Sigmoid colon (tissue), 3 donors: ENCODE measurements at regions not wholly inside any gene's neighbourhood (a gene's known extent, or its start where the extent isn't known, plus 50 kb on each side); places are given as distances from the start of the nearest gene placed in this dataset.

Source experiments
- POLR2A ChIP-seq, 2 donors: fragments of 450-650 bp; IDR thresholded peaks; one replicate each; pipeline ENCODE4 v1.6.1; 2016; ENCODE audit warnings: antibody characterized with exemption in 2 of 2, mild to moderate bottlenecking in 2 of 2, moderate library complexity in 2 of 2
- TF ChIP-seq, protein P1 (sequence below), 4 experiments: fragments of 450-650 bp in 3 of 4; fragments of 200-600 bp in 1 of 4; IDR thresholded peaks; one replicate each; pipeline ENCODE4 v1.5.1; 2016 to 2019; ENCODE audit warnings: antibody characterized with exemption in 4 of 4, mild to moderate bottlenecking in 3 of 4, moderate library complexity in 2 of 4

GRCh38 chr6:167396659-167397490 is 72.0 kb downstream of the TTLL2 start:
- TF ChIP-seq, protein P1, sequence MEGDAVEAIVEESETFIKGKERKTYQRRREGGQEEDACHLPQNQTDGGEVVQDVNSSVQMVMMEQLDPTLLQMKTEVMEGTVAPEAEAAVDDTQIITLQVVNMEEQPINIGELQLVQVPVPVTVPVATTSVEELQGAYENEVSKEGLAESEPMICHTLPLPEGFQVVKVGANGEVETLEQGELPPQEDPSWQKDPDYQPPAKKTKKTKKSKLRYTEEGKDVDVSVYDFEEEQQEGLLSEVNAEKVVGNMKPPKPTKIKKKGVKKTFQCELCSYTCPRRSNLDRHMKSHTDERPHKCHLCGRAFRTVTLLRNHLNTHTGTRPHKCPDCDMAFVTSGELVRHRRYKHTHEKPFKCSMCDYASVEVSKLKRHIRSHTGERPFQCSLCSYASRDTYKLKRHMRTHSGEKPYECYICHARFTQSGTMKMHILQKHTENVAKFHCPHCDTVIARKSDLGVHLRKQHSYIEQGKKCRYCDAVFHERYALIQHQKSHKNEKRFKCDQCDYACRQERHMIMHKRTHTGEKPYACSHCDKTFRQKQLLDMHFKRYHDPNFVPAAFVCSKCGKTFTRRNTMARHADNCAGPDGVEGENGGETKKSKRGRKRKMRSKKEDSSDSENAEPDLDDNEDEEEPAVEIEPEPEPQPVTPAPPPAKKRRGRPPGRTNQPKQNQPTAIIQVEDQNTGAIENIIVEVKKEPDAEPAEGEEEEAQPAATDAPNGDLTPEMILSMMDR (IDR thresholded peaks at IDR 0.05), result no peak
- no peak for TF ChIP-seq POLR2A (IDR thresholded peaks at IDR 0.05)
